ENCODE measurements at regions not wholly inside any gene's neighbourhood (a gene's known extent, or its start where the extent isn't known, plus 50 kb on each side); places are given as distances from the start of the nearest gene placed in this dataset.

GRCh38 chr15:20368974-20369373 lies 172.6 kb downstream of the GOLGA6L6 start:
- TF ChIP-seq, protein P1, sequence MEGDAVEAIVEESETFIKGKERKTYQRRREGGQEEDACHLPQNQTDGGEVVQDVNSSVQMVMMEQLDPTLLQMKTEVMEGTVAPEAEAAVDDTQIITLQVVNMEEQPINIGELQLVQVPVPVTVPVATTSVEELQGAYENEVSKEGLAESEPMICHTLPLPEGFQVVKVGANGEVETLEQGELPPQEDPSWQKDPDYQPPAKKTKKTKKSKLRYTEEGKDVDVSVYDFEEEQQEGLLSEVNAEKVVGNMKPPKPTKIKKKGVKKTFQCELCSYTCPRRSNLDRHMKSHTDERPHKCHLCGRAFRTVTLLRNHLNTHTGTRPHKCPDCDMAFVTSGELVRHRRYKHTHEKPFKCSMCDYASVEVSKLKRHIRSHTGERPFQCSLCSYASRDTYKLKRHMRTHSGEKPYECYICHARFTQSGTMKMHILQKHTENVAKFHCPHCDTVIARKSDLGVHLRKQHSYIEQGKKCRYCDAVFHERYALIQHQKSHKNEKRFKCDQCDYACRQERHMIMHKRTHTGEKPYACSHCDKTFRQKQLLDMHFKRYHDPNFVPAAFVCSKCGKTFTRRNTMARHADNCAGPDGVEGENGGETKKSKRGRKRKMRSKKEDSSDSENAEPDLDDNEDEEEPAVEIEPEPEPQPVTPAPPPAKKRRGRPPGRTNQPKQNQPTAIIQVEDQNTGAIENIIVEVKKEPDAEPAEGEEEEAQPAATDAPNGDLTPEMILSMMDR (IDR thresholded peaks at IDR 0.05; ENCODE audit: low read length), result no peak
- no peak for TF ChIP-seq EZH2 (IDR thresholded peaks at IDR 0.05; ENCODE audit: borderline replicate concordance, low read length)
